ENCODE measurements at regions not wholly inside any gene's neighbourhood (a gene's known extent, or its start where the extent isn't known, plus 50 kb on each side); places are given as distances from the start of the nearest gene placed in this dataset.

GRCh38 chr5:89613222-89613956 lies 730.4 kb upstream of the MEF2C start:
- ATAC-seq (ENCODE audit: low read depth), result no peak
- Histone ChIP-seq H3K79me1 (ENCODE audit: low read depth in 1 of 2, low read length in 2 of 2) (no peaks in the 10 kb centered on the region), H3K9me1 (ENCODE audit: insufficient read depth, low read length) (no peaks in the 10 kb centered on the region), H2BK20ac (ENCODE audit: low read depth, low read length) (no peak overlapping the region), H3K9me3 (ENCODE audit: control insufficient read depth, insufficient read depth, low read length) (no peaks in the 10 kb centered on the region), H2BK15ac (ENCODE audit: low read depth, low read length) (no peak overlapping the region), H4K5ac (ENCODE audit: low read depth, low read length) (no peak overlapping the region), H4K8ac (ENCODE audit: low read depth in 2 of 2, low read length in 2 of 2) (no peak overlapping the region), H3K9ac (ENCODE audit: low read depth, low read length) (no peak overlapping the region), H4K20me1 (ENCODE audit: insufficient read depth, low read length) (no peaks in the 10 kb centered on the region), H2BK5ac (ENCODE audit: low read depth, low read length, poor library complexity, severe bottlenecking) (no peak overlapping the region), H2BK120ac (ENCODE audit: low read depth, low read length) (no peak overlapping the region), H2AK5ac (ENCODE audit: low read depth, low read length) (no peak overlapping the region), H3K27ac (ENCODE audit: insufficient read depth, low read length) (no peak overlapping the region), H4K91ac (ENCODE audit: insufficient read depth, low read depth, low read length) (no peak overlapping the region), H3K56ac (ENCODE audit: extremely low read depth, insufficient read depth, low read length) (no peak overlapping the region), H3K4ac (ENCODE audit: low read depth, low read length) (no peak overlapping the region), H3K18ac (ENCODE audit: low read depth, low read length) (no peak overlapping the region), H3K4me2 (ENCODE audit: low read depth, low read length) (no peak overlapping the region), H3K4me1 (ENCODE audit: control insufficient read depth, insufficient read depth, low read length) (no peaks in the 10 kb centered on the region), H2AK9ac (replicated peaks; ENCODE audit: low read depth, low read length, poor library complexity) (no peak overlapping the region), H3K23ac (ENCODE audit: low read depth, low read length) (no peak overlapping the region), H3K4me3 (ENCODE audit: insufficient read depth, low read depth, low read length) (no peak overlapping the region), H3K14ac (replicated peaks; ENCODE audit: low read depth, low read length) (no peak overlapping the region), H3K27me3 (ENCODE audit: control insufficient read depth, insufficient read depth, low read length) (no peaks in the 10 kb centered on the region), H2AFZ (replicated peaks; ENCODE audit: low read length, poor library complexity) (no peak overlapping the region), H3K36me3 (ENCODE audit: control insufficient read depth, insufficient read depth, low read length) (no peaks in the 10 kb centered on the region)
- no TSS peak for BruUV-seq (replicated peaks)
- intact Hi-C loops (cut with micrococcal nuclease), result no loop called here
- dilution Hi-C loops (cut with HindIII; ENCODE audit: low sequenced_read_pairs, unreplicated experiment), result no loop called here
- ChIA-PET POLR2A (ENCODE audit: unreplicated experiment) (no interaction called here), CTCF (no interaction called here)
- DNase-seq, result no peak
- no CpG with 5 or more reads among the region's 3 CpGs for WGBS, 2 experiments (ENCODE audit: extremely low coverage in 2 of 2, insufficient read length in 1 of 2)
- TF ChIP-seq FOS (IDR thresholded peaks at IDR 0.05; ENCODE audit: low read depth, low read length) (no peak), CEBPB (IDR thresholded peaks at IDR 0.05; ENCODE audit: low read depth, low read length) (no peak), CTCF (conservative IDR thresholded peaks at IDR 0.05; ENCODE audit: low read depth, low read length) (no peak), ELK1 (IDR thresholded peaks at IDR 0.05; ENCODE audit: borderline replicate concordance, low read depth, low read length) (no peak), RFX5 (IDR thresholded peaks at IDR 0.05; ENCODE audit: low read depth, low read length) (no peak), NFE2L2 (IDR thresholded peaks at IDR 0.05; ENCODE audit: low read depth, low read length) (no peak), MAFK (IDR thresholded peaks at IDR 0.05; ENCODE audit: low read depth, low read length) (no peak), POLR2A (IDR thresholded peaks at IDR 0.05; ENCODE audit: low read depth, low read length) (no peak), MAZ (IDR thresholded peaks at IDR 0.05; ENCODE audit: borderline replicate concordance, low read depth, low read length) (no peak), RAD21 (IDR thresholded peaks at IDR 0.05; ENCODE audit: low read length) (no peak), SMC3 (IDR thresholded peaks at IDR 0.05; ENCODE audit: low read depth, low read length) (no peak), CHD1 (IDR thresholded peaks at IDR 0.05; ENCODE audit: low read depth, low read length) (no peak), BHLHE40 (IDR thresholded peaks at IDR 0.05; ENCODE audit: low read depth, low read length) (no peak), MXI1 (IDR thresholded peaks at IDR 0.05; ENCODE audit: borderline replicate concordance, low read depth, low read length) (no peak), RCOR1 (IDR thresholded peaks at IDR 0.05; ENCODE audit: insufficient replicate concordance, low read length) (no peak)
- TF ChIP-seq, protein P1, sequence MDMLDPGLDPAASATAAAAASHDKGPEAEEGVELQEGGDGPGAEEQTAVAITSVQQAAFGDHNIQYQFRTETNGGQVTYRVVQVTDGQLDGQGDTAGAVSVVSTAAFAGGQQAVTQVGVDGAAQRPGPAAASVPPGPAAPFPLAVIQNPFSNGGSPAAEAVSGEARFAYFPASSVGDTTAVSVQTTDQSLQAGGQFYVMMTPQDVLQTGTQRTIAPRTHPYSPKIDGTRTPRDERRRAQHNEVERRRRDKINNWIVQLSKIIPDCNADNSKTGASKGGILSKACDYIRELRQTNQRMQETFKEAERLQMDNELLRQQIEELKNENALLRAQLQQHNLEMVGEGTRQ (IDR thresholded peaks at IDR 0.05; ENCODE audit: low read depth, low read length), result no peak
- in situ Hi-C loops (cut with MboI; ENCODE audit: low sequenced_read_pairs), result no loop called here
